AG09309 (cell line): ENCODE measurements at regions not wholly inside any gene's neighbourhood (a gene's known extent, or its start where the extent isn't known, plus 50 kb on each side); places are given as distances from the start of the nearest gene placed in this dataset.
A peak's percentile ranks its signal among the peaks of the same experiment; 100 is the strongest.
"Not testable (repeated sequence)": the region's sequence is repeated elsewhere in the genome, so short reads cannot be mapped to it uniquely, and the experiment has no call there.

Experiments used
- DNase-seq: peaks from one replicate; pipeline ENCODE4 v3.0.0-alpha.2; 2010; ENCODE audit warnings: low read depth
- H3K4me3 ChIP-seq: 2 replicates; pipeline ENCODE4 v1.5.1; 2011; ENCODE audit warnings: mild to moderate bottlenecking, low read depth, low read length, moderate library complexity; ENCODE audit not compliant: control insufficient read depth
- TF ChIP-seq, protein P1 (sequence below): IDR thresholded peaks from 2 replicates; pipeline ENCODE4 v1.5.1; 2011; ENCODE audit warnings: mild to moderate bottlenecking, low read depth, low read length, inconsistent platforms; ENCODE audit not compliant: insufficient read depth, control insufficient read depth; ENCODE audit errors: missing control alignments

DNA sequence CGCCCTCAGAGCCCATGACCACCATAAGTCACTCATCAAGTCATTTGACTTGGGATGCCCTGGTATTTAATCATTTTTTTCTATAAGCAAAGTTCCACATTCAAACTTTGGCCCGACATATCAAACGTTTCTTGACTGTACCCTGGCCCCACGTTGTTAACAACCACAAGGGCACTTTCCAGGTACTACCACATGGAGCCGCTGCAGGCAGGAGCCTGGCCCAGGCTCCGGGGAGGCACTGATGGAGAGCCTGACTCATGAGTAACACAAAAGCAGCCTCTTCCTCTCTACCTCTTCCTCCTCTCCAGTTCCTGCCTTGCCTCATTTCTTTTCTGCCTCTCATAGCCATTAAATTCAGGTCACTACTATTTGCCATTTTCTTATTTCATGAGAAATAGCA lies 95.9 kb upstream of the ADORA2B start:
- not testable (repeated sequence) for H3K4me3 ChIP-seq
- TF ChIP-seq, protein P1, sequence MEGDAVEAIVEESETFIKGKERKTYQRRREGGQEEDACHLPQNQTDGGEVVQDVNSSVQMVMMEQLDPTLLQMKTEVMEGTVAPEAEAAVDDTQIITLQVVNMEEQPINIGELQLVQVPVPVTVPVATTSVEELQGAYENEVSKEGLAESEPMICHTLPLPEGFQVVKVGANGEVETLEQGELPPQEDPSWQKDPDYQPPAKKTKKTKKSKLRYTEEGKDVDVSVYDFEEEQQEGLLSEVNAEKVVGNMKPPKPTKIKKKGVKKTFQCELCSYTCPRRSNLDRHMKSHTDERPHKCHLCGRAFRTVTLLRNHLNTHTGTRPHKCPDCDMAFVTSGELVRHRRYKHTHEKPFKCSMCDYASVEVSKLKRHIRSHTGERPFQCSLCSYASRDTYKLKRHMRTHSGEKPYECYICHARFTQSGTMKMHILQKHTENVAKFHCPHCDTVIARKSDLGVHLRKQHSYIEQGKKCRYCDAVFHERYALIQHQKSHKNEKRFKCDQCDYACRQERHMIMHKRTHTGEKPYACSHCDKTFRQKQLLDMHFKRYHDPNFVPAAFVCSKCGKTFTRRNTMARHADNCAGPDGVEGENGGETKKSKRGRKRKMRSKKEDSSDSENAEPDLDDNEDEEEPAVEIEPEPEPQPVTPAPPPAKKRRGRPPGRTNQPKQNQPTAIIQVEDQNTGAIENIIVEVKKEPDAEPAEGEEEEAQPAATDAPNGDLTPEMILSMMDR: peak; percentile 51
- peak; percentile 3 for DNase-seq

DNA sequence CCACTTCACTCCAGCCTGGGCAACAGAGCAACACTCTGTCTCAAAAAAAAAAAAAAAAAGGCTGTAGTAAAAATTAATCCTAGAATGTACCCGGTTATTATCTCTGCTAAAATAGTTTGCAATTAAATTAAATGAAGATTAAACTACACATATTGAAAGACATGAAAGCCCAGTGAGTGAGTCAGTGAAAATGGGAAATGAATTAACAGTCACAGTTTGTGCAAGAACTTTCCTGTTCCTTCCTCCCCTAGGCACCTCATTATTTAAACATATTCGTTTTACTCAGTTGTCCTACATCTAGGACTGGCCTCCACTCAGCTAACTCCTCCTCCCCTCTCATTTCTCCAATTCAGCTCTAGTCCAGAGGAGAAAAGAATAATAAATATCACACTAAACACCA lies 94.9 kb upstream of the ADORA2B start:
- DNase-seq, H3K4me3 ChIP-seq: not testable (repeated sequence)

DNA sequence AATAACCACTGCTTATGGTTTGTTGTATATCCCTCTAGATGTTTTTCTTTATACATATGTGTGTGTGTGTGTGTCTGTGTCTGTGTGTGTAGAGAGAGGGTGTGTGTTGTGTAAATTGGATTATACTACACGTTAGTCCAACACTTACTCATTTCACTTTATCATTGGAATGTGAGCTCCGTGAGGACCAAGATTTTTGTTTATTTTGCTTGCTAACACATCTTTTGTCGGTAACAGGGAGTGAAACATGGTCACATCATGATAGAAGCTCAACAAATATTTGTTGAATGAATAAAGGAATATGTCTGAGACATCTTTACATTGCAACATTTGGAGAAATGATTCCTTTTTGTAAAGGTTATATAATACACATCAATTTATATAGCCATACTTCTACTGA lies 94.2 kb upstream of the ADORA2B start:
- DNase-seq: peak; percentile 1
- not testable (repeated sequence) for H3K4me3 ChIP-seq

DNA sequence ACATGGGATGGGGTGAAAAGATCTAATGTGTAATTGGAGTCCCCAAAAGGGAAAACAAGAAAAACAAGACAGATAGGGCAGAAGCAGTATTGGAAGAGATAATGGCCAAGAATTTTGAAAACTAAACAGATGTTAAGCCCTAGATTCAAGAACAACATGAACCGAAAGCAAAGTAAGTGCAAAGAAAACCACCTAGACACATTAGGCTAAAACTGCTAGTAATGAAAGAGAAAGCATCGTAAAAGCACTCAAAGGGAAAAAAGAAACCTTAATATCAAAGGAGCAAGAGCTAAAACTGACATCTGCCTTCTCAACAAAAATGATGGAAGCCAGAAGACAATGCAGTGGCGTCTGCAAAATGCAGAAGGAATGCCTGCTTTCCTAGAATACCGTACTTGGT lies 92.1 kb upstream of the ADORA2B start:
- not testable (repeated sequence) for H3K4me3 ChIP-seq, DNase-seq

DNA sequence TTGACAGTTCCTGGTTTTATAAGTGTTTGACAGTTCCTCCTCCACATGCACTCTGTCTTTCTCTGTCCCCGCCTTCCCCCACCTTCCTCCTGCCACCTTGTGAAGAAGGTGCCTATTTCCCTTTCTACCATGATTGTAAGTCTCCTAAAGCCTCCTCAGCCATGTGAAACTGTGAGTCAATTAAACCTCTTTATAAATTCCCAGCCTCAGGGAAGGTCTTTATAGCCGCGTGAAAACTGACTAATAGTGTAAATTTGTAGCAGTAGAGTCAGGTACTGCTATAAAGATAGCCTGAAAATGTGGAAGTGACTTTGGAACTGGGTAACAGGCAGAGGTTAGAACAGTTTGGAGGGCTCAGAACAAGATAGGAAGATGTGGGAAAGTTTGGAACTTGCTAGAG lies 88.7 kb upstream of the ADORA2B start:
- not testable (repeated sequence) for H3K4me3 ChIP-seq, DNase-seq

DNA sequence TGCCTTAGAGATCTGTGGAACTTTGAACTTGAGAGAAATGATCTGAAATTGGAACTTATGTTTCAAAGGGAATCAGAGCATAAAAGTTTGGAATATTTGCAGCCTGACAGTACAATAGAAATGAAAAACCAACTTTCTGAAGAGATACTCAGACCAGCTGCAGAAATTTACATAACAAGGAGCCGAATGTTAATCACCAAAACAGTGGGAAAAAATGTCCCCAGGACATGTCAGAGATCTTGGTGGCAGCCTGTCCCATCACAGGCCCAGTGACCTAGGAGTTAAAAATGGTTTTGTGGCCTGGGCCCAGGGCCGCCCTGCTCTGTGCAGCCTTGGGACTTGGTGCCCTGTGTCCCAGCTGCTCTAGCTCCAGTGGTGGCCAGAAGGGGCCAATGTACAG lies 88.2 kb upstream of the ADORA2B start:
- not testable (repeated sequence) for H3K4me3 ChIP-seq, DNase-seq

DNA sequence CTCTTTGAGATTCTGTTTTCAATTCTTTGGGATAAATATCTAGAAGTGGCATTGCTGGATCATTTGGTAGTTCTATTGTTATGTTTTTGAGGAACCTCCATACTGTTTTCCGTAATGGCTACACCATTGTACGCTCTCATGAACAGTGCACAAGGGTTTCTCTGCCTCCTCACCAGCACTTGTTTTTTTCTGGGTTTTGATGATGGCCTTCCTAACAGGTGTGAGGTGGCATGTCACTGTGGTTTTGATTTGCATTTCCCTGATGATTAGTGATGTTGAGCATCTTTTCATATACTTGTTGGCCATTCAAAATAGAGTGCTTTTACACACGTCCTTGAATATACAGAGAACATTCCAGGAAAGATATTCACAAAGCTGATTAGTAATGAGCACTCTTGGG lies 86.8 kb upstream of the ADORA2B start:
- not testable (repeated sequence) for H3K4me3 ChIP-seq, DNase-seq

DNA sequence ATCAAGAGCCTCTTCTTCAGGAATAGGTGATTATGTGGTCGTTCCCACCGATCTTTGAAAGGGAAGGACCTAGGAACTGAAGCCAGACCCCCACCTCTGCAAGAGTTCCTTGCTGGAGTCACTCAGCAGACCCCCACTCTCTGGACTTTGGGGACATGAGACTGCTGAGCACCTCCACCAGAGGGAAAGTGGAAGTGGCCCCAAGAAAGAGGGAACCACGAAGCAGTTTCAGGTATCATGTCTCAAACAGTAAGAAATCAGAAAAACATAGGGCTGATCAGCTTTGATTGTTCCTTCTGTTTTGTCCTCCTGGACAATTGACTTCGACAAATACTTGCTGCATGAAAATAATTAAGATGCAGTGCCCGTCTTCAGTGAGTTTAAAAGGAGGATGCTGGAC lies 84.2 kb upstream of the ADORA2B start:
- not testable (repeated sequence) for H3K4me3 ChIP-seq, DNase-seq

DNA sequence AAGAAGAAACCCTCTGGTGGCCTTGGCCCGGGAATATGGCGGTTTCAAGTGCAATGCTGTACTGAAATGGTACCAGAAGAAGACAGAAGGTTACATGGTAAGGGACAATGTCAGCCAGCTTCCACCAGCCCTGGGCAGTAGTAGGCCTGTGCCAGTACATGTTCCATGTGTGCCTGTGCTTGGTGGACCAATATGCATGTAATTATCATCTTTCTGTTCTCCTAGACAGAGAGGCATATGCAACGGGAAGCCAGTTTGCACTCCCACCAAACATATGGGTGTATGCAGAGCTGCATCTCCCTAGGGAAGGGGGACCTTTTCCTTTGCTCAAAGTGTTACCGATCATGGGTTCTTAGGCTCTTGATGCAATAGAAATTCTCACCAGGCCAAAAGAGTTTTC lies 80.9 kb upstream of the ADORA2B start:
- not testable (repeated sequence) for H3K4me3 ChIP-seq, DNase-seq

DNA sequence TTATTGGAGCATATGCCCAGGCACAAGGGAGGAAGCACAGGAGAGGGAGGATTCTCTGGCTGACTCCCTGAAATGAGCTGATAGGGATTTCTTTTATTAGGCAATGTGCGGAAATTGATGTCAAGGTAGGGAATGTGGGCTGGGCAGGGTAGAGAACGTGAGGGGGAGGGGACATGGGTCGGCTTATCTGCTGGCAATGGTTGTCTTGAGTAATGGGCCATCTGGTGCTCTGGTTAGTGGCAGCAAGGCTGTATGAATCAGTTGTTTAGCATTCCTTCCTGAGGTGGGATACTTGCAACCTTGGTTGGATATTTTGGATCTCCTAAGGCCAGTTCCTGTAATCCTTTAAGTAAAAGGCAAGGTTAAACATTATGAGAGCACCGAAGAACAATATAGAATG lies 80.5 kb upstream of the ADORA2B start:
- H3K4me3 ChIP-seq, DNase-seq: not testable (repeated sequence)

DNA sequence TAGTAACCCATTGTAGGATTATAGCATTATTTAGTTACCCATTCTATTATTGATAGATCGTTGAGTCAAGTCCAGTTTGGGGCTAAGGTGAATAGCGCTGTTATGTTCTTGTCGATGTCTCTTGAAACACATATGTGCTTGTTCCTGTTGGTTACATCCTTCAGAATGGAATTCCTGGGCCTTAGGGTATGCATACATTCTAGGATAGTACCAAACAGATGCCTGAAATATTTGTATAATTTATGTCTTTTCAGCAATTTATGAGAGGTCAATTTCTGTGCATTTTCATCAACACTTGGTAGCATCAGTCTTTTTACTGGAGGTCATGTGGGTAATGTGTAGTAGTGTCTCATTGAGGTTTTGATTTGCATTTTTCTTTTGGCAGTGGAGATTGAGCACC lies 78.9 kb upstream of the ADORA2B start:
- DNase-seq, H3K4me3 ChIP-seq: not testable (repeated sequence)

DNA sequence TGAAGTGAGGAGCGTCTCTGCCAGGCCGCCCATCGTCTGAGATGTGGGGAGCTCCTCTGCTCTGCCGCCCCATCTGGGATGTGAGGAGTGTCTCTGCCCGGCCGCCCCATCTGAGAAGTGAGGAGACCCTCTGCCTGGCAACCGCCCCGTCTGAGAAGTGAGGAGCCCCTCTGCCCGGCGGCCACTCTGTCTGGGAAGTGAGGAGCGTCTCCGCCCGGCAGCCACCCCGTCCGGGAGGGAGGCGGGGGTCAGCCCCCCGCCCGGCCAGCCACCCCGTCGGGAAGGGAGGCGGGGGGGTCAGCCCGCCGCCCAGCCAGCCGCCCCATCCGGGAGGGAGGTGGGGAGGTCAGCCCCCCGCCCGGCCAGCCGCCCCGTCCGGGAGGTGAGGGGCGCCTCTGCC lies 77.6 kb upstream of the ADORA2B start:
- DNase-seq, H3K4me3 ChIP-seq: not testable (repeated sequence)

DNA sequence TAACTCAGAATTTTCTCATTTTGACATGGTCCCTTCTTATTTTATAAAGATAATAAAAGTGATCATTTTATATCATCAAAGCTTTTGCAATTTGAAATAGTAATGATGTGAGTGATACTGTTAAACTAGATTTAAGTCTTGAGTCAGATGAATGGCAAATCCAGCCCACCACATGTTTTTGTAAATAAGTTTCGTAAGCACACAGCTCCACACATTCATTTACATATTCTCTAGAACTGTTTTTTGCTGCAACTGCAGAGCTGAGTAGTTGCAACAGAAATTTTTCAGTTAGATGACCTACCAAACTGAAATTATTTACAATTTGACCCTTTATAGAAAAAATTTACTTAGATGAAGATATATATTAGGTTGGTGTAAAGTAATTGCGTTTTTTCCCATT lies 75.1 kb upstream of the ADORA2B start:
- not testable (repeated sequence) for DNase-seq, H3K4me3 ChIP-seq

DNA sequence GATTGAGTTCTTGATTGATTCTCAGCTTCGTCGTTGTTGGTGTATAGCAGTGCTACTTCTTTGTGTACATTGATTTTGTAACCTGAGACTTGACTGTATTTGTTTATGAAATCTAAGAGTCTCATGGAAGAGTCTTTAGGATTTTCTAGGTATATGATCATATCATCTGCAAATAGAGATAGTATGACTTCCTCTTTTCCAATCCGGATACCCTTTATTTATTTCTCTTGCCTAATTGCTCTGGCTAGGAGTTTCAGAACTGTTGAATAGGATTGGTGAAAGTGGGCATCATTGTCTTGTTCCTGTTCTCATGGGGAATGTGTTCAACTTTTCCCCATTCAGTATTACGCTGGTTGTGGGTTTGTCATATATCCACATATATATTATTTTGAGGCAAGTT lies 72.3 kb upstream of the ADORA2B start:
- DNase-seq, H3K4me3 ChIP-seq: not testable (repeated sequence)

DNA sequence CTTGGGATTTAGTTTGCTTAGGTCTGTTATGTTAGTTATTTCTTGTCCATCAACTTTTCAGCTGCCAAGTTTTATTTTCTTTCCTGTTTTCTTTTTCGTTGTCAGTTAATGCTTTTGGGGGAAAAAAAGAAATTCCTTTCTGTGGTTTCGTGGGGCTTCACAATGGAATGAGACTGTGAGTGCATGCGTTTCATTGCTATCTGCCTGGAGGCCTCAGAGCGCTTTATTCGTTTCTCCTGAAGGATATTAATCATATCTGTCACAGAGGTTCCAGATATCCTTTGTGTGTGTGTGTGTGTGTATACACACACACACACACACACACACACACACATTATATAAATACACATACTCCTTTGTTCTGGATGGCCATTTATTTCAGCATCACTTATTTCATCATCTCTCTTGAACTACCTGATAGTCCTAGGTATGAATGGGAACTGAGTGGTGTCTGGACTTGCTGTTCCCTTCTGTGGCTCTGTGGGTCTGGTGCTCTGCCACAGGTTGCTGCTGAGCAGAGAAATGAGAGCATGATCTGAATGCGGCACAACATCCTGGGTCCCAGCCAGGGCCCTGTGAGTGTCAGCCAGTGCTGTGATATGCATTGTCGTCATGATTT lies 66.9 kb upstream of the ADORA2B start:
- not testable (repeated sequence) for H3K4me3 ChIP-seq, DNase-seq
